Activated CD8-positive, alpha-beta memory T cell treated with anti-CD3 and anti-CD28 coated beads, Interleukin-2, amount 50 U/mL, for 24 hours (primary cell): ENCODE measurements at regions not wholly inside any gene's neighbourhood (a gene's known extent, or its start where the extent isn't known, plus 50 kb on each side); places are given as distances from the start of the nearest gene placed in this dataset.

Experiments used
- DNase-seq: peaks from one replicate; pipeline ENCODE4 v3.0.0-alpha.2; 2020; ENCODE audit errors: extremely low read depth

DNA sequence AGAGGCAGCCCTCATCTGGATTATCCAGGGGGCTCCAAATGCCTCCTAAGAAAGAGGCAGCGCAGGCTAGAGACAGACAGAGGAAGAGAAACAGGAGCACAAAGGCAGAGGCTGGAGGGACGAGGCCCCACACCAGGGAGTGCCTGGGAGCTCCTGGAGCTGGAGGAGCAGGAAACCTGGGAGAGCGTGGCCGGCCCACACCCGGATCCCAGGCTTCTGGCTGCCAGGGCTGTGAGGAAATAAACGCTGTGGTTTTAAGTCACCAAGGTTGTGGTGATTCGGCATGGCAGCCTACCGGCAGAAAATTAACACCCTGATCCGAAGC is 165.5 kb downstream of the OLFM1 start:
- DNase-seq = no peak

DNA sequence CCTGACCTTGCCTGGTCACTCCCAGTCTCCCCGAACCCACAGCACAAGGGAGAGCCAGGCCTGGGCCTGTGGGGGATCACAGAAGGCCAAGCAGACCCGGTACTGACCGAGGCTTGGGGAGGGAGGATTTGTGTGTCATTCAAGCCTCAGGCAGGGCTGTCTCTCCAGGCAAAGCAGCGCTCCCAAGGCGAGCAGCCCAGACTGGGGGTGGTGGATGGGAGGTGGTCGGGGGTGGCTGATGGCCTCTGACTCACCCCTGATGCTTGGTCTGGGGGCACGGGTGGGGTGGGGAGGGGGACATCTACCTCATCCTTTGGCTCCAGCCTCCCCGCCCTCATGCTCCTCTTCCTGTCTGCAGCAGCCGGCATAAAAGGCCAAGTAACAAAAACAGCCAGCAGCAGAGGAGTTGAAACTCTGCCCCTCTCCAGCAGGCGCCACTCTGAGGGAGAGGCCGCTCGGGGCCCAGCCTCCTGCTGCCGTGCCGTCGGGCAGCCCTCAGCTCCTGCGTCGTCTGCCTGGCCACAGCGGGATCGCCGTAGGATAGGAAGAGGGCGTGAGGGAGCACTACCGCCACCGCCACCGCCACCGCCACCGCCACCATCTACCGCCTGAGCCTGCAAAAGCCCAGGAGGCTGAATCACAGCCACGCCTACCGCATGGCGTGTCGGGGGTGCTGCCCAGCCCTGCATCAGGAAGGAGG is 166.0 kb downstream of the OLFM1 start:
- DNase-seq = no peak

DNA sequence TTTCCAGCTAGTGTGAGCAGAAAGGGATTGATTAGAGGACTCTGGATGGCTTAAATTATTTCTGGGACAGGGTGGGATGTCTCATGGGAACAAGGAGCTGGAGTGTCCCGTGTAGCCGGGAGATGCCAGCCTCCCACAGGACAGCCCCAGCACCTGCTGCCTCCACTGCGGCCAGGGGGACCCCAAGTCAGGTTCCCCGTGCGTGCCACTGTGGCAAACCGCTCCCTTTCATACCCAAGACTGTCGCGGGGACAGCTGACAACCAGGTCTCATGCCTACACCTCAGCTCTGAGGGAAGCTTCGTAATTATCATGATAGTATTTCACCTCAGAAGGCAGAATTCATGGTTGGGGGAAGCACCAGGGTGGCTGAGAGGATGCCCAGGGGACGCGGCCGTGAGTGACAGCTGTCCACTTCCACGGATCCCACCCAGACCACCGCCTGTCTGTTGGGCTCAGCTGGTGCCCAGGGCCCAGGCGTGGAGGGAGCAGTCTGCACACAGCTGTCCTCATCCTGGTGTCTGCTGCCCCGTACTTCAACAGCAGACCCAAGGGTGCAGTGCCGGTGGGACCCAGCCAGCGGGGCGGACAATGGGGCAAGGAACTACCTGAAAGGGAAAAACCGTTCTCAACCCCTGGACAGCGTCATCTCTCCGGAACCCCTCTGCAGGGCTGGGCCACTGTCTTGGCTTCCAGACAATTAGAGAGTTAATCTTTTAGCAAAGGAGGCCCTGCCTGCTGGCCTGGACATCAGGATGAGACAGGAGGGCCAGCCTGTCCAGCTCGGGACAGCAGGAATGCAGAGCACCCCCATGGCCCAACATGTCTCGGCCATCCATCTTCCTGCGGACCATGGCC is 166.9 kb downstream of the OLFM1 start:
- DNase-seq = no peak

DNA sequence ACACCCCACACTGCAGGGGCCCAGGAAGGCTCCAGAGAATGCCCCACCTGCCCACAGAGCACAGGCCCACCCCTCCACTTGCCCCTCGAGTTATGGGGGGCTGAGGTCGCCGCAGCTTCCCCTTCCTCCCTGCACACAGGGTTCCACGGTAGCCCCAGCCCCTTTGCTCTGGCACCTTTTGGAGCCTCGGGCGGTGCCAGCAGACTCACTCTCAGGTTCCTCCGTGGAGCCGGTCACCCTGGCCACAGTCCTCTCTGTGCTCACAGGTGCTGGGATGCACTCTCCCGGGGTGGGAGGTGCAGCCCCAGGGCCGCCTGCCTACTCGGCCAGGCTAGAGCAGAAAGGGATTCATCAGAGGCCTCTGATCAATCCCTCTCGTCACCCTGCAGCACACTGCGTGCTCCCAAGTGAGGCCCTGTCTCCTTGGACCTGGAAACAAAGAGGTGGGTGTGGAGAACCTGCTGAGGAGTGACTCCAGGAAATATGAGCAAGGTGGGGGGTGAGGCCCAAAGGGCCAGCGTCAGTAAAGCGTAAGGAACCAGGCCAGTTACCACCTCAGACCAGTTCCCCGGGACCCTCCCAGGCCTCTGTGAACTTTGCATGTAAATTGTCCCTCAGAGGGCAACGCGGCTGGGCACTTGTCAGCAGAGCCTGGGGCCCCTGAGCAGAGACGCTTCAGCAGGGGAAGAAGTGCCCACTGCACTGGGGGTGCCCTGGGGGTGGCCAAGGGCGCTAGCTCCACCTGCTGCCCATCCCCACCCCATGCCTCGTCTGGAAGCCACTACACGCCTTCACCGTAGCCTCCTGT is 167.8 kb downstream of the OLFM1 start:
- no peak for DNase-seq

DNA sequence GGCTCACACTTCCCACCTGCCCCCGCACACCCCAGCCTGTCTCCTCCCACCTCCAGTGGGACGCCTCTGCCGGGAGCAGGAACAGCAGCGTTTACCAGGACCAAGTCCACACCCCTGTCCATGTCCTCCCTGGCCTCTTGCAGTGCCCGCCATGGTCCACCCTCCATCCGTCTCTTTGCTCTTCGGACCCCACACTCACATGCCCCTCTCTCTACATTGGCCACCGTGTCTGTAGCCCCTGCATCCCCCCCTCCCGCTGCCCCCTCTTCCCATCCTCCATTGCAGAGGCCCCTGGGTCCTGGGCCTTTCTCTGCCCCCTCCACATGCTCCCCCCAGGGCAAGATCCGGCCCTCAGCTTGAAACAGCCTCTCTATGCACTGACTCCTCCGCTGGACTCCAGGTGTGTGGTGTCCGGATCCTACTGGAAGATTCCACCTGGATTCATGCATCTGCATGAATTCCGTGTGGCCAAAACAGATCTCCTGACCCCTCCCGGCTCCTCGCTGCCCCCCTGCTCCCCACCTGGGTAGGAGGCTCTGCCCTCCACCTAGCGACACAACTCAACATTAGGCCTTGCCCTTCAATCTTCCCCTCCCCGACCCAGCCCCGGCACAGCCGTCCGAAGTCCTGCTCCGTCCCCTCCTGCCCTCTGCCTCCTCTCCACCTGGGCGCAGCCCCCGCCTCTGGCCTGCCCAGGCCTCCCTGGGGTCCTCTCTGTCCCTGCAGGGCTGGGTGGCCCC is 168.5 kb downstream of the OLFM1 start:
- no peak for DNase-seq

DNA sequence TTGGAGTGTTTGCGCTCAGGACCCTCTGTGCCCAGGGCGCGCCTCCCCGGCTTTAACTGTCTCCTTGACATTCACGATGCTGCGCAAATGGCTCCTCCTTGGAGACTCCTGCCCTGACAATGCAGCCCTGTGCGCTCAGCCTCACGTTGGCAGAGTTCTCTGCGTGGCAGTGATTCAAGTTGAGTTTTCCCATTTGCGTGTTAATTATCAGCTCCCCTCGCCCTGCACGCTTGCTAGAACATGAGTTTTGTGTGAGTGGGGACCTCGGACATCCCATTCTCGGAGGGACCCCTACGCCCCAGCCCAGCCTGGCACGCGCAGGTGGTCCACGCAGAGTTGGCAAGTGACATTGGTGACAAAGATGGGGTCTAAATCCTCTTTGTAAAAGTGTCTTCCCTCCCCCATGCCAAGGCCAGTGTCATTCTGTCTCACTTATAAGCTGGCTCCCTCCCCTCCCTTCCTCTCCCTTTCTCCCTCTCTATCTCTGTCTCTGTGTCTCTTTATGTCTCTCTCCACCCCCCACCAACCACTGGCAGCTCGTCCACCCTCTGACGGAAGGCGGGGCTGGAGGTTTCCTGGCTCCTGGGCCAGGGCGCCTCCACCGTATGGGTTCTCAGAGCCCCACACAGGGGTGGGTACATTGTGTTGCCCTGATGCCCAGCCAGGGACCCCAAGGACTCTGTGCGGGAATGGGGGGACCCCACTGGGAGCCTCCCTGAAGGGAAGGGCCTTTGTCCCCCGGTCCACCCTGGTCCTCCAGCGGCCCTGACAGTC is 169.3 kb downstream of the OLFM1 start:
- DNase-seq = no peak

DNA sequence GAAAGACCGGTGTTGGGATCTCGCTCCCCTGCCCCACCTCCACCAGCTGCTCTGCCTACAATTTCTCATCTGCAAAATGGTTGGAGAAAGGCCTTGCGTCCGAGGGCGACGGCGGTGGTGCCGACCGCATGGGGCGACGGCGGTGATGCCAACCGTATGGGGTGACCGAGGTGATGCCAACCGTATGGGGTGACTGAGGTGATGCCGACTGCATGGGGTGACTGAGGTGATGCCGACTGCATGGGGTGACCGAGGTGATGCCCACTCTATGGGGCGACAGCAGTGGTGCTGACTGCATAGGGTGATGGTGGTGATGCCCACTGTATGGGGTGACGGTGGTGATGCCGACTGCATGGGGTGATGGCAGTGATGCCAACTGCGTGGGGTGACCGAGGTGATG is 171.0 kb downstream of the OLFM1 start:
- DNase-seq = no peak

DNA sequence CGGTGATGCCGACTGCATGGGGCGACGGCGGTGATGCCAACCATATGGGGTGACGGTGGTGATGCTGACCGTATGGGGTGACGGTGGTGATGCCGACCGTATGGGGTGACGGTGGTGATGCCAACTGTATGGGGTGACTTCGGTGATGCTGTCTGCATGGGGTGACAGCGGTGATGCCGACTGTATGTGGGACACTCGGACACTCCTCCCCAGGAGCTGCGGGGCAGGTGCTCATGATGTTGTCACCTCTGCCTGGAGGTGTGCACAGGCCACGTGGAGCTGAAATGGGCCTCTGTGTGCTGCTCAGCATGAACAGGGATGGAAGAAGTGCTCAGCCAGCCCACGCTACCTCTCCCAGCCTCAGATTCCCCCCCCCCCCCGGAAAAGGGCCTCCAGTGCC is 171.8 kb downstream of the OLFM1 start:
- no peak for DNase-seq

DNA sequence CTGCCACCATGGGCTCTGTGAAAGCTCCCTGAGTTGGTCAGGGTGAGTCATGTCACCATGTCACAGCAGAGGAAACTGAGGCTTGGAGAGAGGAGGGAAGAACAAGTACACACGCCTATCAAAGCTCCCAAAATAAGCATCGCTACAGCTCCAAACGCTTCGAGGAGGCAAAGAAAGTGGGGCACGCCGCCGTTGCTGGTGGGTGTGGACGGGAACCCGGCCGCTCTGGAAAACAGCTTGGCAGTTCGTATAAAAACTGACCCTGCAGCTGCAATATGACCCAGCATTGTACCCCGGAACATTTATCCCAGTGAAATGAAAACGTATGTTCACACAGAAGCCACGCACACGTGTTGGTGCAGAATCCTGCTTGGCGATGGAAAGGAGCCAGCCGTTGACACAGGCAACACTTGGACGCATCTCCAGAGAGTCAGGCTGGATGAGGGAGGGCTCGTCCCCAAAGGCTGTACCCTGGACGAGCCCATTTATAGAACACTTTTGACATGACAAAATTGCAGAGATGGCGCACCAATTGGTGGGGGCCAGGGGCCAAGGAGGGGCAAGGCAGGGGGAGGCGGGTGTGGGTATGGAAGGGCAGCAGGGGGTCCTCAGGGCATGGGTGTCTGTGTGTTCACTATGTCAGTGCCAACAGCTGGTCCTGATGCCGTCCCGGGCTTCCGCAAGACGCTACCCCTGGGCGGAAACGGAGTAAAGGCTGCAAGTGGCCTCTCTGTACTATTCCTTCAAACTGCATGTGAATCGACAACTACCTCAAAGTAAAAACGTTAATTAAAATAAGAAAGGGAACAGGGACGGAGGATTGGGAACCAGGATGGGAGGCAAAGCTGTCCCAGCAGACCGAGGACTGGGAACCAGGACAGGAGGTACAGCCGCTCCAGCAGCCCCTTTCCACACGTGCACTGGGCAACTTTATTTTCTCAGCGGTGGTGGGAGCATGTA is 173.0 kb downstream of the OLFM1 start:
- no peak for DNase-seq

DNA sequence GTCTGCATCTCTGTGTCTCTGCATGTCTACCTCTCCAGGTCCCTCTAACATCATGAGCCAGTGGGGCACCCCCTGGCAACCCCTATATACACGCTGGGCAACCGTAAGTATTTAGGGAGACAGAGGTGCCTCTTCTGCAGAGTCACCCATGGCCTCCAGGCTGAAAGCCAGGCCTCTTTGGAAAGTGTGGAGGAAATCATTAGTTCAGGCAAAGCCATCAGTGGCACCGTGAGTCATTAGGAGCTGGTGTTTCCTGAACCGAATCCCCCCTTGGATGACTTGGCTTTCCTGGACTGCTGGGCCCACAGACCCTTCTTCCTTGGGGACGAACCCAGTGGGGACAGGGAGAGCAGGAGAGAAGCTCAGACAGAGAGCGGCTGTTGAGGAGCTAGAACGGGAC is 174.8 kb downstream of the OLFM1 start:
- DNase-seq = no peak

DNA sequence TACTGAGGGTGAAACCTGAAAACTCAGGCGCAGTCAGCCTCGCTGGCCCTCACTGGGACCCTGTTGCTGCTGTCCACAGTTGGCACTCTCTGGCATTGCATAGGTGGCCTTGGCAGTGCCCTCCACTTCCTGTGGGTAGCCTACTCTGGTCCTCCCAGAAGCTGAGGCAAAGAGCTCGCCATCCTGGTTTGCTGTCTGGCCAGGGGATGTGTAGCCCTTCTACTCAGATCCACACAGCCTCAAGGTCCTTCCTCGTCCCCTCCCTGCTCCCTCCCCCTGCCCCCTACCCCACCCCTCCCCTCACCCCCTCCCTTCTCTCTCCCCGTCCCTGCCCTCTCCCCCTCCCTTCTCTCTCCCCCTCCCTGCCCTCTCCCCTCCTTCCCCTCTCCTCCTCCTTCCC is 176.0 kb downstream of the OLFM1 start:
- DNase-seq = no peak

DNA sequence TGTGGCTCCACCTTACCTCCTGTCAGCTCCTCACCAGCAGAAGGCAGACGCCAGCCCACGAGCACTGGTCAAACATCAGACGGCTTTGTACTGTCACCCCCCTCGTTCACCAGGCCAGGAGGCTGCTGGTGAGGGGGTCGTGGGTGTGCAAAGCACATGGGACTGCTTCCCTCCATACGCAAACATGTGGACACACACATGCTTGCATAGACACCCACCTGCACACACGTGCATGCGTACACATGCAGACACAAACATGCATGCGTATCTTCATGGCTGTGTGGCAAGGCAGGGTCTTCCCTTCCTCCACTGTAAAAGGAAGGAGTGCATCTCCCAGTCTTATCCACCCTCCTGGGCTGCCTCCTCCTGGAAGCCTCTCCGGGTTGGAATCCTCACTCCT is 178.5 kb downstream of the OLFM1 start:
- no peak for DNase-seq

DNA sequence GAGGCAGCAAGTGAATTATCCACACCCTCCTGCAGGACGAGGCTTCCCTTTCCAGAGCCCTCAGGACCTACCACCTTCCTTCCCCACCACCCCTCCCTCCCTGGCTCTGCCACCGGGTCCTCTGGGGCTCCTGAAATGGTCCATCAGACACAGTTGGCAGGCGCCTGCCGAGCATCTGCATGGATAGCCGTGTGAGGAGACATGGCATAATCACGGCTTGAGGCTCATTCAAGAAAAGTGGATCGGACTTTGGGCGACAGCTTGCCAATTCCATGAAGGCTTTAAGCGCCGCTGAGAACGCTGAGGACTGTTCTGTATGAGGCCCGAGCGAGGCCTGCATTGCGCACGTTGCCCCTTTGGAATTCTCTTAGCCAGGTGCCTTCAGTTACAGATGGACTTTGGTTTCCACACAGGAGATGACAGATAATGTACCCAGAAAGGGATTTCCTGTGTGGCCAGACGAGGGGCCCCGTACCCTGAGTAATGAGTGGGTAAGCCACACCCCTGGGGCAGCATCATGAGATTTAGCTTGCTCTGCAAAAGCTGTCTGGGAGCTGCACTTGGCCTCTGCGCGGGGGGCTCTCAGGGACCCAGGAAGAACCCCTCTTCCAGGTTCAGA is 179.8 kb downstream of the OLFM1 start:
- no peak for DNase-seq

DNA sequence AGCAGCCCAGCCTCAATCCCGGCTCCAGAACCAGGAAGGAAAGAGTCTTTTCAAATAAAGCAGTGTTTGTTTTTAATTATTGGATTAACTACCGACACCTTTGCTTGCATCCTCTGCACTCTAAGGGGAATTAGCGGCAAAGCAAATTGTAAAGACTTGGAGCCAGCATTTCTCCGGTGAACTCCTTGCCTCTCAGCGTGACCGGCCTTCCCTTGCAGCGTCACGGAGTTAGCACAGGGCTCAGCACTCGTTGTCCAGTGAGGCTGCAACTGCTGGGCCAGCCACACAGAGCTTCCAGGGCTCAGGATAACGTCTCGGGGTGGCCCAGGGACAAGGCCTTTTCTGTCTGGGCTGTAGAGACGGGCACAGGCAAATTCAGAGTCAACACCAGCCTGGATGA is 180.6 kb downstream of the OLFM1 start:
- no peak for DNase-seq

DNA sequence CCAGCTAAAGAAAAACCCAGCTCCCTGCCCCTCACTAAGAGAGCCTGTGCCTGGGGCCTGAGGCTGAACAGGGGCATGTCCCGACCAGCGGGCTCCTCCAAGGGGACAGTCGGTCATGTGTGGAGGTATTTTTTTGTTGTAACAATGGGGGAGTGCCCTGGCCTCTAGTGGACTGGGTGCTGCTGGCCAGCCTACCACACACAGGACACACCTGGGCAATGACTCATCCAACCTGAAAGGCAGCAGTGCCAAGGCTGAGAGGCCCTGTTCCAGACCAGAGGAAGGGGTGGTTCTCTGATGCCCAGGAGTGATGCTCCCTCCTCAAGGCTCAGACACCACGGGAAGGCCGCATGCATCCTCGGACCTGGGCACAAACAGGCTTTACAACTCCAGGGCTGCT is 181.5 kb downstream of the OLFM1 start:
- DNase-seq = no peak

DNA sequence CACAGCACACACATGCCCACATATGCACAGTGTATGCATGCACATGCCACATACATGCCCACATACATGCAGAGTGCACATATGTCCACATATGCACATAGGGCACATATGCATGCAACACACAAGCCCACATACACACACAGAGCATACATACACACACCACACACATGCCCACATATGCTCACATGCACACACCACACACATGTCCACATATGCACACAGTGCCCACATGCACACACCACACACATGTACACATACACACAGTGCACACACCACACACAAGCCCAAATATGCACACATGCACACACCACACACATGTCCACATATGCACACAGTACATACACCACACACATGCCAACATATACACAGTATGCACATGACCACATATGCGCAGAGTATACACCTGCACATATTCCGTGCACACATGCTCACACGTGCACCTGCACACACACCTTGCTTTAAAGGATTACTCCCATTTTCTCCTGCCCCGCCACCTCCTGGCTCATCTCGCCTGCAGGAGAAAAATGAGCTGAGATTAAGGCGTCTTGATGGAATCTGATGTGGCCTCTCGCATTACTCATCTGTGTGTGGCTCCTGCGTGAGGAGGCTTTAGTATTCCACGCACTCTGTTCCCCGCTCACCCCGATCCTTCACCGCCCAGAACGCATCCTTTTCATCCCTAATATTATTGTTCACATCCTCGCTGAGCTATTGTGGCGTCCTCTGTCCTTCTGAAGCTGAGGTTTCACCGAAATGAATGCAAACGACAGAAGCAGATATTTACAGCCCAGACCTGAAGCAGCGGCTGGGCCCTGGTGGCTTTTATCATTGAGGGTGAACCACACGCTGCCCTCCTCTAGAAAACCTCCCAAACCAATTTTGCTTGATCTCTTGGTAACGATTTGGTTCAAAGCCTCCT is 182.7 kb downstream of the OLFM1 start:
- no peak for DNase-seq

DNA sequence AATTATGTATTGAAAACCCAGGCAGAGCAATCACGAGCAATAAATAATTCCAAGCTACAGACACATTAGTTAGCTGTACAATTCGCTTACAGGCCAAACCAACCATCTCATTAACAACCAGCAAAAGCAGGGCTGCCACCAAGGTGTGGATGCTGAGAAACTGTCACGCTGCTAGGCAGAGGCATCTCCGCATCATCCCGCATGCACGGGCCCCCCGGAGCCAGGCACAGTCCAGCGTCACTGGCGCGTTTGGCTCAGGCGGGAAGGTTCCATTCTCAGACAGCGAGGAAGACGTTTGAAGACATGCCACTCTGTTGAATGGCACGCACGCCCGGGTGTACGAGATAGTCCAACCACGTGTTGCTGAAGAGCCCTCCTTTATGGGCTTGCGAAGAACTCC is 184.0 kb downstream of the OLFM1 start:
- DNase-seq = no peak

DNA sequence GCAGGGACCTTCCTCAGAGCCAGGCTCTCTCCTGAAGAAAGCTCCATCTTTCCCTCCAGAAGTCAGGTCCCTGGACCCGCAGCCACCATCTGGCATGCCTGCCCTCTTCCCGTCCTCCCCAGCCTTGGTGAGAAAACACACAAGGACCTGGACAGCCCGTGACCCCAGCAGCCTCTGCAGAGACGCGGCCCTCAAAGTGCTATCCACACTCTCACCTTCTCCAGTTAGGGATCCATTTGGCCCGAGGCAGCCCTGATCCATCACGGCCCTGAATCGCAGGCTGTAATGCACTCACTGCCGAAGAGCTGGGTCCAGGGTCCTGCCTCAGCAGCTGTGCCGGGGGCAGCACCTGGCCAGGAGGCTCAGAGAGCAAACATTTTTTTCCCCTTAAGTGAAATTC is 185.1 kb downstream of the OLFM1 start:
- DNase-seq = no peak

DNA sequence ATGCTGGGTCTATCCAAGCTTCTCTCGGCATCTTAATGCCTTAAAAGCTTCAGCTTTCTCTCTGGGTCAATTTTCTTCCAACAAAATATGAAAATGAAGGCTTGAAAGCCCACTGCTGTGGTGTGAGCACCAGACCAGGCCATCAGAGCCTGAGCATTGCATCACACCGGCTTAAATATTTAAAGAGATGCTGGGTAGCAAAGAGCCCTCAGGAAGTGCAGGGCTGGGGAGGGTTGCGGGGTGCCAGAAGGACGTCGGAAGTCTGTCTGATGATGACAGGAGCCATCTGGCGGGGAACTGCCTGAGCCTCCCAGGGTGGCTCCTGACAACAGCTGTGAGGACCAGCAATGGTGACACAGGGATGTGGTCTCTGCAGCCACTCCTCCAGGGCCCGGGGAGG is 185.5 kb downstream of the OLFM1 start:
- DNase-seq = no peak
